Hepatocyte (in vitro differentiated cells): ENCODE measurements at regions not wholly inside any gene's neighbourhood (a gene's known extent, or its start where the extent isn't known, plus 50 kb on each side); places are given as distances from the start of the nearest gene placed in this dataset.

Experiments used
- EZH2 ChIP-seq: fragments of 200-600 bp; sonication (generic); IDR thresholded peaks from 2 replicates; pipeline ENCODE4 v1.6.1; 2016; ENCODE audit warnings: antibody characterized with exemption, mild to moderate bottlenecking, borderline replicate concordance
- TF ChIP-seq, protein P1 (sequence below): fragments of 200-600 bp; sonication (generic); IDR thresholded peaks from 2 replicates; pipeline ENCODE4 v1.5.1; 2016; ENCODE audit warnings: antibody characterized with exemption, mild to moderate bottlenecking; ENCODE audit not compliant: poor library complexity

DNA sequence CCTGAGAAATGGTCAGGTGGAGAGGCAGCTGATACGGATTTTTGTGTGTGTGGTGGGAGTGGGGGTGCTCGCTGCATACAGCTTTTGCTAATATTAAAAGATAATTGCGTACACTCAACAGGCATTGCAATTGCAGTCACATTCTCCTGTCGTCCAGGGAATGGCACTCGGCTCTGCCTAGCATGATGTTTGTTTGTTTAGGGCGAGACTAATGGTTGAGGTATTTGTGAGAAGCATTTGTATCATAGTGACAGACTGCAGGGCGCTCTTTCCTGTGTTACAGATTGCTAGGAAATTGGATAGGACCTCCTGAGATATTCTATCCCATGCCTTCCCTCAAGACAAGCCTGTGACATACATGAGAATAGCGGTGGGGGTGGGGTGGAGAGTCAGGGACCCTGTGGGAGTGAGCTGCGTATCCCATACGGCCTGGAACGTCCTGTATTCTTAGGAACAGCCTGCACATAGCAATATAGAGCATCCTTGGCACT, 207.4 kb downstream of the SOX4 start:
- TF ChIP-seq, protein P1, sequence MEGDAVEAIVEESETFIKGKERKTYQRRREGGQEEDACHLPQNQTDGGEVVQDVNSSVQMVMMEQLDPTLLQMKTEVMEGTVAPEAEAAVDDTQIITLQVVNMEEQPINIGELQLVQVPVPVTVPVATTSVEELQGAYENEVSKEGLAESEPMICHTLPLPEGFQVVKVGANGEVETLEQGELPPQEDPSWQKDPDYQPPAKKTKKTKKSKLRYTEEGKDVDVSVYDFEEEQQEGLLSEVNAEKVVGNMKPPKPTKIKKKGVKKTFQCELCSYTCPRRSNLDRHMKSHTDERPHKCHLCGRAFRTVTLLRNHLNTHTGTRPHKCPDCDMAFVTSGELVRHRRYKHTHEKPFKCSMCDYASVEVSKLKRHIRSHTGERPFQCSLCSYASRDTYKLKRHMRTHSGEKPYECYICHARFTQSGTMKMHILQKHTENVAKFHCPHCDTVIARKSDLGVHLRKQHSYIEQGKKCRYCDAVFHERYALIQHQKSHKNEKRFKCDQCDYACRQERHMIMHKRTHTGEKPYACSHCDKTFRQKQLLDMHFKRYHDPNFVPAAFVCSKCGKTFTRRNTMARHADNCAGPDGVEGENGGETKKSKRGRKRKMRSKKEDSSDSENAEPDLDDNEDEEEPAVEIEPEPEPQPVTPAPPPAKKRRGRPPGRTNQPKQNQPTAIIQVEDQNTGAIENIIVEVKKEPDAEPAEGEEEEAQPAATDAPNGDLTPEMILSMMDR, result no peak
- no peak for TF ChIP-seq EZH2
